ENCODE measurements at regions not wholly inside any gene's neighbourhood (a gene's known extent, or its start where the extent isn't known, plus 50 kb on each side); places are given as distances from the start of the nearest gene placed in this dataset.

- DNase-seq = no peak
Measured at GRCh38 chr20:23229989-23230388, 120.6 kb upstream of the NXT1 start.

GRCh38 chr20:23228912-23229311, 121.7 kb upstream of the NXT1 start:
- DNase-seq = peak; percentile 36

- DNase-seq = no peak
Measured at GRCh38 chr20:23227976-23228375, 122.6 kb upstream of the NXT1 start.

- DNase-seq = no peak
Measured at GRCh38 chr20:23227274-23227673, 123.3 kb upstream of the NXT1 start.

GRCh38 chr20:23226612-23227265, 123.9 kb upstream of the NXT1 start:
- peak; percentile 64 for DNase-seq

- no peak for DNase-seq
Measured at GRCh38 chr20:23225407-23226060, 125.1 kb upstream of the NXT1 start.

GRCh38 chr20:23224806-23225205, 125.8 kb upstream of the NXT1 start:
- DNase-seq = no peak

GRCh38 chr20:23223908-23224580, 126.5 kb upstream of the NXT1 start:
- no peak for DNase-seq

- no peak for DNase-seq
Measured at GRCh38 chr20:23222531-23223200, 127.9 kb upstream of the NXT1 start.

GRCh38 chr20:23217023-23217422, 130.9 kb upstream of the CD93 start:
- no peak for DNase-seq

GRCh38 chr20:23215344-23215995, 129.3 kb upstream of the CD93 start:
- DNase-seq = no peak

GRCh38 chr20:23214903-23215302, 128.8 kb upstream of the CD93 start:
- DNase-seq = no peak

- DNase-seq = no peak
Measured at GRCh38 chr20:23212464-23212995, 126.4 kb upstream of the CD93 start.

- no peak for DNase-seq
Measured at GRCh38 chr20:23212011-23212410, 125.9 kb upstream of the CD93 start.

GRCh38 chr20:23211164-23211563, 125.0 kb upstream of the CD93 start:
- DNase-seq = no peak

- no peak for DNase-seq
Measured at GRCh38 chr20:23207826-23208540, 121.9 kb upstream of the CD93 start.

- DNase-seq = no peak
Measured at GRCh38 chr20:23206995-23207394, 120.9 kb upstream of the CD93 start.

- no peak for DNase-seq
Measured at GRCh38 chr20:23206061-23206460, 119.9 kb upstream of the CD93 start.

GRCh38 chr20:23205611-23206041, 119.5 kb upstream of the CD93 start:
- peak; percentile 71 for DNase-seq

- no peak for DNase-seq
Measured at GRCh38 chr20:23205211-23205610, 119.1 kb upstream of the CD93 start.

GRCh38 chr20:23203951-23204730, 118.0 kb upstream of the CD93 start:
- DNase-seq = no peak

Data from dermis blood vessel endothelial cell (primary cell).